Duodenal mucosa (tissue), 2 donors: ENCODE measurements at regions not wholly inside any gene's neighbourhood (a gene's known extent, or its start where the extent isn't known, plus 50 kb on each side); places are given as distances from the start of the nearest gene placed in this dataset.

ENCODE experiments used
- H3K27ac ChIP-seq: one replicate; pipeline ENCODE4 v1.7.0; 2013; ENCODE audit warnings: low read depth, low read length
- H3K27me3 ChIP-seq, 2 donors: one replicate each; pipeline ENCODE4 v1.7.0; 2013; ENCODE audit warnings: low read length in 2 of 2, control low read depth in 1 of 2; ENCODE audit not compliant: insufficient read depth in 2 of 2, control insufficient read depth in 1 of 2
- H3K36me3 ChIP-seq, 2 donors: one replicate each; pipeline ENCODE4 v1.7.0; 2013; ENCODE audit warnings: low read length in 2 of 2, control low read depth in 1 of 2; ENCODE audit not compliant: insufficient read depth in 2 of 2, control insufficient read depth in 1 of 2
- H3K4me1 ChIP-seq, 2 donors: one replicate each; pipeline ENCODE4 v1.7.0; 2013; ENCODE audit warnings: low read length in 2 of 2, control low read depth in 1 of 2; ENCODE audit not compliant: insufficient read depth in 2 of 2, control insufficient read depth in 1 of 2
- H3K4me3 ChIP-seq, 2 donors: one replicate each; pipeline ENCODE4 v1.7.0; 2013; ENCODE audit warnings: low read length in 2 of 2, low read depth in 1 of 2
- H3K9ac ChIP-seq, 2 donors: one replicate each; pipeline ENCODE4 v1.7.0; 2013; ENCODE audit warnings: low read length in 2 of 2, low read depth in 1 of 2
- H3K9me3 ChIP-seq, 2 donors: one replicate each; pipeline ENCODE4 v1.7.0; 2013; ENCODE audit warnings: low read length in 2 of 2, control low read depth in 1 of 2; ENCODE audit not compliant: control insufficient read depth in 1 of 2

- Histone ChIP-seq H3K27ac (no peak overlapping the region), H3K9me3 (no peaks in the 10 kb centered on the region), H3K27me3 (no peaks in the 10 kb centered on the region), H3K4me3 (no peak overlapping the region), H3K9ac (no peak overlapping the region), H3K36me3 (no peaks in the 10 kb centered on the region), H3K4me1 (no peaks in the 10 kb centered on the region)
Observed at GRCh38 chr5:30662373-30662772, 531.1 kb upstream of the CDH6 start.

- Histone ChIP-seq H3K9ac (no peak overlapping the region), H3K27me3 (no peaks in the 10 kb centered on the region), H3K27ac (no peak overlapping the region), H3K9me3 (peaks cover 0 to 4% of the 10 kb centered on the region in 2 donors), H3K36me3 (no peaks in the 10 kb centered on the region), H3K4me3 (no peak overlapping the region), H3K4me1 (no peaks in the 10 kb centered on the region)
Observed at GRCh38 chr5:30661730-30662129, 531.8 kb upstream of the CDH6 start.

- no peaks in the 10 kb centered on the region for H3K4me1 ChIP-seq
- no peak overlapping the region for H3K9ac ChIP-seq
Observed at GRCh38 chr5:30659417-30659816, 534.1 kb upstream of the CDH6 start.

GRCh38 chr5:30650311-30650710 is 543.2 kb upstream of the CDH6 start:
- Histone ChIP-seq H3K27me3 (no peaks in the 10 kb centered on the region), H3K9ac (no peak overlapping the region), H3K27ac (no peak overlapping the region), H3K4me1 (no peaks in the 10 kb centered on the region), H3K36me3 (no peaks in the 10 kb centered on the region), H3K4me3 (no peak overlapping the region), H3K9me3 (no peaks in the 10 kb centered on the region)

More at GRCh38 chr5:30659417-30659816, 534.1 kb upstream of the CDH6 start:
- H3K27ac ChIP-seq: no peak overlapping the region
- H3K9me3 ChIP-seq: peaks cover 0 to 4% of the 10 kb centered on the region in 2 donors
- H3K4me3 ChIP-seq: no peak overlapping the region
- H3K36me3 ChIP-seq: no peaks in the 10 kb centered on the region
- no peaks in the 10 kb centered on the region for H3K27me3 ChIP-seq

GRCh38 chr5:30638899-30639298 is 554.6 kb upstream of the CDH6 start:
- Histone ChIP-seq H3K27me3 (no peaks in the 10 kb centered on the region), H3K36me3 (no peaks in the 10 kb centered on the region), H3K9me3 (peaks cover 0 to 3% of the 10 kb centered on the region in 2 donors), H3K9ac (no peak overlapping the region), H3K4me3 (no peak overlapping the region), H3K4me1 (no peaks in the 10 kb centered on the region), H3K27ac (no peak overlapping the region)

GRCh38 chr5:30627945-30628344 is 565.5 kb upstream of the CDH6 start:
- Histone ChIP-seq H3K4me1 (no peaks in the 10 kb centered on the region), H3K9ac (no peak overlapping the region), H3K9me3 (no peaks in the 10 kb centered on the region), H3K4me3 (no peak overlapping the region), H3K36me3 (no peaks in the 10 kb centered on the region), H3K27me3 (no peaks in the 10 kb centered on the region), H3K27ac (no peak overlapping the region)

- Histone ChIP-seq H3K4me1 (no peaks in the 10 kb centered on the region), H3K4me3 (no peak overlapping the region), H3K9me3 (no peaks in the 10 kb centered on the region), H3K36me3 (no peaks in the 10 kb centered on the region), H3K27ac (no peak overlapping the region), H3K27me3 (no peaks in the 10 kb centered on the region), H3K9ac (no peak overlapping the region)
Observed at GRCh38 chr5:30626557-30626956, 566.9 kb upstream of the CDH6 start.

GRCh38 chr5:30620481-30621085 is 572.9 kb upstream of the CDH6 start:
- no peak overlapping the region for H3K4me3 ChIP-seq
- no peaks in the 10 kb centered on the region for H3K27me3 ChIP-seq
- H3K27ac ChIP-seq: no peak overlapping the region
- no peak overlapping the region for H3K9ac ChIP-seq
- peaks cover 0 to 2% of the 10 kb centered on the region in 2 donors for H3K9me3 ChIP-seq
- no peaks in the 10 kb centered on the region for H3K36me3 ChIP-seq
- H3K4me1 ChIP-seq: no peaks in the 10 kb centered on the region

GRCh38 chr5:30608501-30608900 is 585.0 kb upstream of the CDH6 start:
- Histone ChIP-seq H3K4me1 (no peaks in the 10 kb centered on the region), H3K9ac (no peak overlapping the region)

GRCh38 chr5:30607301-30607894 is 586.1 kb upstream of the CDH6 start:
- Histone ChIP-seq H3K4me1 (no peaks in the 10 kb centered on the region), H3K9me3 (no peaks in the 10 kb centered on the region), H3K27me3 (no peaks in the 10 kb centered on the region), H3K9ac (no peak overlapping the region), H3K4me3 (no peak overlapping the region), H3K27ac (no peak overlapping the region), H3K36me3 (no peaks in the 10 kb centered on the region)

More at GRCh38 chr5:30608501-30608900, 585.0 kb upstream of the CDH6 start:
- no peak overlapping the region for H3K27ac ChIP-seq
- no peaks in the 10 kb centered on the region for H3K36me3 ChIP-seq
- H3K27me3 ChIP-seq: no peaks in the 10 kb centered on the region
- no peak overlapping the region for H3K4me3 ChIP-seq
- no peaks in the 10 kb centered on the region for H3K9me3 ChIP-seq
